Endothelial cell of umbilical vein (primary cell): ENCODE measurements at regions not wholly inside any gene's neighbourhood (a gene's known extent, or its start where the extent isn't known, plus 50 kb on each side); places are given as distances from the start of the nearest gene placed in this dataset.

ENCODE experiments used
- BruUV-seq: library from RNA; stranded (reverse); fragments of 400-500 nt; replicated peaks from 2 replicates; lab custom pipeline; 2021; lab: Mats Ljungman, UMichigan
- CTCF ChIA-PET: fragments of 300-600, 350-600 bp; sonication (Branson Sonifier 250); formaldehyde crosslinking; loops from one replicate; lab custom pipeline; 2021; ENCODE audit warnings: antibody characterized with exemption, inconsistent platforms; lab: Charles Lee
- POLR2A ChIA-PET: fragments of 300-600, 350-600 bp; sonication (Branson Sonifier 250); formaldehyde crosslinking; loops from one replicate; lab custom pipeline; 2021; ENCODE audit warnings: antibody characterized with exemption, inconsistent platforms; lab: Charles Lee
- DNase-seq: peaks from one replicate; pipeline ENCODE4 v3.0.0-alpha.2; 2011; ENCODE audit warnings: low read depth, low spot score
- FAIRE-seq: peaks from 2 replicates; lab custom pipeline; 2011; peaks lifted over from hg19 to GRCh38; lab: Jason Lieb, UNC
- H2AFZ ChIP-seq: 2 replicates; pipeline ENCODE4 v1.6.0; 2012; ENCODE audit warnings: low read depth, low read length, control low read depth, inconsistent platforms
- H3K27ac ChIP-seq: 2 replicates; pipeline ENCODE4 v1.5.1; 2011; ENCODE audit warnings: low read depth, mild to moderate bottlenecking, control low read depth, low read length, moderate library complexity; ENCODE audit not compliant: insufficient read depth
- H3K27me3 ChIP-seq, 2 experiments: 2 replicates each; pipeline versions ENCODE4 v1.6.0 to v1.6.1; 2011; ENCODE audit warnings: low read length in 2 of 2, mixed read lengths in 1 of 2; ENCODE audit not compliant: control insufficient read depth in 2 of 2, insufficient read depth in 2 of 2
- H3K36me3 ChIP-seq, 2 experiments: 2 replicates in 1 of 2; 3 replicates in 1 of 2; pipeline ENCODE4 v1.5.1; 2011; ENCODE audit warnings: low read length in 2 of 2, mild to moderate bottlenecking in 1 of 2, moderate library complexity in 1 of 2; ENCODE audit not compliant: control insufficient read depth in 2 of 2, insufficient read depth in 2 of 2; ENCODE audit errors: extremely low read depth in 1 of 2
- H3K4me1 ChIP-seq: 3 replicates; pipeline ENCODE4 v1.5.1; 2011; ENCODE audit warnings: mild to moderate bottlenecking, low read length; ENCODE audit not compliant: control insufficient read depth, insufficient read depth; ENCODE audit errors: extremely low read depth
- H3K4me2 ChIP-seq: 2 replicates; pipeline ENCODE4 v1.6.1; 2011; ENCODE audit warnings: low read length, control low read depth, mixed read lengths; ENCODE audit not compliant: insufficient read depth
- H3K4me3 ChIP-seq, 3 experiments: fragments of 200-600 bp in 1 of 3; sonication (generic), shearing (Covaris generic) in 1 of 3; replicated peaks in 1 of 3; 2 replicates each; pipeline ENCODE4 v1.5.1; 2011 to 2016; ENCODE audit warnings: control low read depth in 3 of 3, low read length in 3 of 3, mild to moderate bottlenecking in 2 of 3, inconsistent platforms in 1 of 3, low read depth in 1 of 3, moderate library complexity in 1 of 3; ENCODE audit not compliant: insufficient read depth in 1 of 3
- H3K79me2 ChIP-seq: 2 replicates; pipeline ENCODE4 v1.6.0; 2012; ENCODE audit warnings: low read length, inconsistent platforms; ENCODE audit not compliant: control insufficient read depth, insufficient read depth
- H3K9ac ChIP-seq: replicated peaks from 2 replicates; pipeline ENCODE3; 2011; ENCODE audit warnings: low read length, control low read depth; ENCODE audit not compliant: insufficient read depth; ENCODE audit errors: extremely low read depth
- H3K9me1 ChIP-seq: replicated peaks from 3 replicates; pipeline ENCODE4 v1.6.0; 2011; ENCODE audit warnings: mild to moderate bottlenecking, low read length; ENCODE audit not compliant: control insufficient read depth, insufficient read depth; ENCODE audit errors: extremely low read depth
- H3K9me3 ChIP-seq: replicated peaks from 2 replicates; pipeline ENCODE4 v1.5.1; 2012; ENCODE audit warnings: low read length, inconsistent platforms; ENCODE audit not compliant: control insufficient read depth, insufficient read depth
- H4K20me1 ChIP-seq: replicated peaks from 2 replicates; pipeline ENCODE3; 2011; ENCODE audit warnings: mild to moderate bottlenecking, low read length; ENCODE audit not compliant: control insufficient read depth, insufficient read depth; ENCODE audit errors: extremely low read depth
- EZH2 ChIP-seq: IDR thresholded peaks from 2 replicates; pipeline ENCODE4 v1.6.1; 2012; ENCODE audit warnings: borderline replicate concordance, low read depth, mild to moderate bottlenecking, moderate library complexity, low read length, inconsistent platforms; ENCODE audit not compliant: severe bottlenecking
- FOS ChIP-seq: IDR thresholded peaks from 2 replicates; pipeline ENCODE4 v1.6.1; 2011; ENCODE audit warnings: mild to moderate bottlenecking, low read length, moderate library complexity, borderline replicate concordance; ENCODE audit not compliant: insufficient read depth
- GATA2 ChIP-seq: IDR thresholded peaks from 2 replicates; pipeline ENCODE4 v1.7.0; 2011; ENCODE audit warnings: low read depth, mild to moderate bottlenecking, moderate library complexity, mixed read lengths, low read length; ENCODE audit not compliant: insufficient read length, insufficient read depth
- JUN ChIP-seq: IDR thresholded peaks from 2 replicates; pipeline ENCODE4 v1.6.1; 2011; ENCODE audit warnings: borderline replicate concordance, low read depth; ENCODE audit not compliant: insufficient read length, insufficient read depth
- MYC ChIP-seq: IDR thresholded peaks from one replicate; pipeline ENCODE4 v1.6.1; 2011; ENCODE audit warnings: mild to moderate bottlenecking, low read depth, low read length
- POLR2A ChIP-seq: IDR thresholded peaks from 2 replicates; pipeline ENCODE4 v1.6.1; 2012; ENCODE audit warnings: low read depth, mild to moderate bottlenecking, control low read depth, low read length
- POLR2AphosphoS5 ChIP-seq: IDR thresholded peaks from 2 replicates; pipeline ENCODE4 v1.6.1; 2012; ENCODE audit warnings: low read depth, mild to moderate bottlenecking, control low read depth, low read length, moderate library complexity; ENCODE audit not compliant: insufficient read depth
- dilution Hi-C: fragments of 300-500 bp; cut with MboI; formaldehyde crosslinking; loops from one replicate; pipeline ENCODE4 v1.15.0; 2019; ENCODE audit warnings: low sequenced_read_pairs; ENCODE audit not compliant: extremely low pct_ligation_motif_present
- intact Hi-C: fragments of 100-400 bp; cut with micrococcal nuclease; formaldehyde crosslinking; loops from one replicate; pipeline ENCODE4 v1.10.0; 2022
- TF ChIP-seq, protein P1 (sequence below): IDR thresholded peaks from 2 replicates; pipeline ENCODE4 v1.6.1; 2011; ENCODE audit not compliant: insufficient read depth, insufficient read length
- TF ChIP-seq, protein P2 (sequence below), 2 donors: IDR thresholded peaks; 1 replicate in 1 of 2; 2 replicates in 1 of 2; pipeline ENCODE4 v1.5.1; 2011; ENCODE audit warnings: low read length in 2 of 2, mild to moderate bottlenecking in 2 of 2, moderate library complexity in 2 of 2, control low read depth in 1 of 2, inconsistent platforms in 1 of 2, low read depth in 1 of 2; ENCODE audit not compliant: insufficient read depth in 1 of 2; ENCODE audit errors: extremely low read depth in 1 of 2

DNA sequence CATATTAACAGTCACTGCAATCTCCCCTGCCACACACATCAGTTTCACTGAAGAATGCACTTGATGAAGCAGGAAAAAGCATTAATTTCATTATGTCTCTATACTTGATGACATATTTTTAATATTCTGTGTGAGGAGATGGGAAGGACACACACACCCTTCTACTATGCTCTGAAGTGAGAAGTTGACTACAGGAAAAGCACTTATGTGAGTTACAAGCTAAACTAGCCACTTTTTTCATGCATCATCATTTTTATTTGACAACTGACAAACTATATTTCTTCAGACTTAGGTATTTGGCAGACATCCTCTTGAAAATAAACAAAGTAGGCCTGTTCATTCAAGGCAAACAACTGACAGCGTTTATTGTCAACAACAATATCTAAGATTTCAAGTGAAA lies 150.4 kb upstream of the ID2 start:
- no peaks in the 10 kb centered on the region for H3K79me2 ChIP-seq
- H3K4me1 ChIP-seq = no peaks in the 10 kb centered on the region
- BruUV-seq = no TSS peak

DNA sequence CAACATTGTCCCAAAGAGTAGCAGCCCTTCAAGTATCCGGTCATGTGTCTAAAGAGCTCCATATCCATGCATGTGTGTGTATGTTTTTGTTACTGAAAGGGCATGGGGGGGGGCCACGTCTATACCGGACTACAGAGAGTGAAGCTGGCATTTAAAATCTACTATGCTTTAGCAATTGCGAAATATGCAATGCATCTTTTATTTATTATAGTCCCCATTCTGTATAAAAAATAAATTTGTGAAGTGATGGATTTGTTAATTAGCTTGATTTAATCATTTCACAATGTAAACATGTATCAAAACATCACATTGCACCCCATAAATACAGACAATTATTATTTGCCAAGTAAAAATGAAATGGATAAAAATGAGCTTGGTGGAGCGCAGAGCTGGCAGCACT lies 149.4 kb upstream of the ID2 start:
- Histone ChIP-seq H3K79me2 (no peaks in the 10 kb centered on the region), H3K9me3 (no peaks in the 10 kb centered on the region), H3K9ac (no peak overlapping the region), H3K27ac (no peak overlapping the region), H3K36me3 (no peaks in the 10 kb centered on the region), H3K4me2 (no peak overlapping the region), H3K4me3 (no peak overlapping the region), H2AFZ (no peak overlapping the region), H3K27me3 (no peaks in the 10 kb centered on the region), H4K20me1 (no peaks in the 10 kb centered on the region), H3K9me1 (no peaks in the 10 kb centered on the region), H3K4me1 (no peaks in the 10 kb centered on the region)
- dilution Hi-C loops = no loop called here
- no TSS peak for BruUV-seq
- TF ChIP-seq JUN (no peak), MYC (no peak), EZH2 (no peak), POLR2A (no peak), GATA2 (no peak), FOS (no peak), POLR2AphosphoS5 (no peak)
- TF ChIP-seq, protein P1, sequence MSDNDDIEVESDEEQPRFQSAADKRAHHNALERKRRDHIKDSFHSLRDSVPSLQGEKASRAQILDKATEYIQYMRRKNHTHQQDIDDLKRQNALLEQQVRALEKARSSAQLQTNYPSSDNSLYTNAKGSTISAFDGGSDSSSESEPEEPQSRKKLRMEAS = no peak
- TF ChIP-seq, protein P2, sequence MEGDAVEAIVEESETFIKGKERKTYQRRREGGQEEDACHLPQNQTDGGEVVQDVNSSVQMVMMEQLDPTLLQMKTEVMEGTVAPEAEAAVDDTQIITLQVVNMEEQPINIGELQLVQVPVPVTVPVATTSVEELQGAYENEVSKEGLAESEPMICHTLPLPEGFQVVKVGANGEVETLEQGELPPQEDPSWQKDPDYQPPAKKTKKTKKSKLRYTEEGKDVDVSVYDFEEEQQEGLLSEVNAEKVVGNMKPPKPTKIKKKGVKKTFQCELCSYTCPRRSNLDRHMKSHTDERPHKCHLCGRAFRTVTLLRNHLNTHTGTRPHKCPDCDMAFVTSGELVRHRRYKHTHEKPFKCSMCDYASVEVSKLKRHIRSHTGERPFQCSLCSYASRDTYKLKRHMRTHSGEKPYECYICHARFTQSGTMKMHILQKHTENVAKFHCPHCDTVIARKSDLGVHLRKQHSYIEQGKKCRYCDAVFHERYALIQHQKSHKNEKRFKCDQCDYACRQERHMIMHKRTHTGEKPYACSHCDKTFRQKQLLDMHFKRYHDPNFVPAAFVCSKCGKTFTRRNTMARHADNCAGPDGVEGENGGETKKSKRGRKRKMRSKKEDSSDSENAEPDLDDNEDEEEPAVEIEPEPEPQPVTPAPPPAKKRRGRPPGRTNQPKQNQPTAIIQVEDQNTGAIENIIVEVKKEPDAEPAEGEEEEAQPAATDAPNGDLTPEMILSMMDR (IDR thresholded peaks at IDR 0.05; ENCODE audit: extremely low read depth in 1 of 2, insufficient read depth in 1 of 2, low read depth in 1 of 2, low read length in 2 of 2) = no peak
- DNase-seq = no peak
- POLR2A ChIA-PET = no interaction called here
- FAIRE-seq = no peak
- intact Hi-C loops = no loop called here
- CTCF ChIA-PET = no interaction called here

More for the DNA sequence above, 150.4 kb upstream of the ID2 start:
- Histone ChIP-seq H3K4me3 (no peak overlapping the region), H3K9ac (no peak overlapping the region), H3K27ac (no peak overlapping the region), H3K27me3 (no peaks in the 10 kb centered on the region), H3K9me1 (no peaks in the 10 kb centered on the region), H4K20me1 (no peaks in the 10 kb centered on the region), H3K9me3 (no peaks in the 10 kb centered on the region), H2AFZ (no peak overlapping the region), H3K36me3 (no peaks in the 10 kb centered on the region), H3K4me2 (no peak overlapping the region)
- FAIRE-seq (no peak), DNase-seq (no peak)
- intact Hi-C loops (no loop called here), dilution Hi-C loops (no loop called here)
- TF ChIP-seq, protein P2 (IDR thresholded peaks at IDR 0.05; ENCODE audit: extremely low read depth in 1 of 2, insufficient read depth in 1 of 2, low read depth in 1 of 2, low read length in 2 of 2) = no peak
- TF ChIP-seq POLR2A (no peak), JUN (no peak), GATA2 (no peak), EZH2 (no peak)
- ChIA-PET POLR2A (no interaction called here), CTCF (no interaction called here)
